Loucy (cell line): ENCODE measurements at regions not wholly inside any gene's neighbourhood (a gene's known extent, or its start where the extent isn't known, plus 50 kb on each side); places are given as distances from the start of the nearest gene placed in this dataset.

Experiments used
- H2AFZ ChIP-seq: fragments of 200-600 bp; sonication (generic); 2 replicates; pipeline ENCODE4 v1.6.0; 2016; ENCODE audit warnings: antibody characterized with exemption, mild to moderate bottlenecking, low read length, moderate library complexity
- H3F3A ChIP-seq: fragments of 200-600 bp; 2 replicates; pipeline ENCODE4 v1.6.0; 2016; ENCODE audit warnings: antibody characterized with exemption, low read depth, mild to moderate bottlenecking
- H3K27me3 ChIP-seq: fragments of 200-600 bp; sonication (generic); 2 replicates; pipeline ENCODE4 v1.6.1; 2014; ENCODE audit warnings: low read length, mild to moderate bottlenecking; ENCODE audit not compliant: insufficient read depth, poor library complexity, severe bottlenecking
- H3K36me3 ChIP-seq: fragments of 200-600 bp; sonication (generic); 2 replicates; pipeline ENCODE4 v1.6.1; 2016; ENCODE audit warnings: low read length; ENCODE audit not compliant: insufficient read depth
- H3K4me1 ChIP-seq: fragments of 200-600 bp; sonication (generic); 2 replicates; pipeline ENCODE4 v1.5.1; 2014; ENCODE audit warnings: low read length, mild to moderate bottlenecking; ENCODE audit not compliant: insufficient read depth, poor library complexity, severe bottlenecking
- H3K4me2 ChIP-seq: fragments of 200-600 bp; sonication (generic); 2 replicates; pipeline ENCODE4 v1.6.0; 2014; ENCODE audit warnings: antibody characterized with exemption, low read length, low read depth, mild to moderate bottlenecking; ENCODE audit not compliant: poor library complexity, severe bottlenecking
- H3K4me3 ChIP-seq: fragments of 200-600 bp; sonication (generic); 2 replicates; pipeline ENCODE4 v1.5.1; 2014; ENCODE audit warnings: low read length, mild to moderate bottlenecking, mixed read lengths; ENCODE audit not compliant: poor library complexity, severe bottlenecking
- H3K79me2 ChIP-seq: fragments of 200-600 bp; sonication (generic); 2 replicates; pipeline ENCODE4 v1.6.1; 2014; ENCODE audit warnings: low read length; ENCODE audit not compliant: insufficient read depth
- H3K9ac ChIP-seq: fragments of 200-600 bp; sonication (generic); 2 replicates; pipeline ENCODE4 v1.6.0; 2014; ENCODE audit warnings: mild to moderate bottlenecking, low read depth, low read length, moderate library complexity; ENCODE audit not compliant: poor library complexity, severe bottlenecking
- H3K9me2 ChIP-seq: fragments of 200-600 bp; sonication (generic); replicated peaks from 2 replicates; pipeline ENCODE4 v1.6.1; 2016; ENCODE audit warnings: low read depth, low read length, mixed read lengths
- H3K9me3 ChIP-seq: fragments of 200-600 bp; sonication (generic); 2 replicates; pipeline ENCODE4 v1.6.1; 2014; ENCODE audit warnings: mild to moderate bottlenecking, antibody characterized with exemption, low read length, low read depth; ENCODE audit not compliant: insufficient read depth
- H4K20me1 ChIP-seq: fragments of 200-600 bp; sonication (generic); 2 replicates; pipeline ENCODE4 v1.6.0; 2014; ENCODE audit warnings: antibody characterized with exemption, low read length, mild to moderate bottlenecking; ENCODE audit not compliant: insufficient read depth, poor library complexity, severe bottlenecking
- CTCF ChIP-seq: fragments of 200-600 bp; sonication (generic); conservative IDR thresholded peaks from 2 replicates; pipeline ENCODE4 v1.5.1; 2014; ENCODE audit warnings: mild to moderate bottlenecking, antibody characterized with exemption, low read length
- EZH2phosphoT487 ChIP-seq: fragments of 200-600 bp; IDR thresholded peaks from 2 replicates; pipeline ENCODE4 v1.6.1; 2018; ENCODE audit warnings: antibody characterized with exemption, mild to moderate bottlenecking, moderate library complexity, borderline replicate concordance

- Histone ChIP-seq H3K9me3 (no peaks in the 10 kb centered on the region), H3K27me3 (no peaks in the 10 kb centered on the region), H3K9ac (no peak overlapping the region), H4K20me1 (no peaks in the 10 kb centered on the region), H2AFZ (no peak overlapping the region), H3K36me3 (no peaks in the 10 kb centered on the region), H3F3A (no peaks in the 10 kb centered on the region), H3K79me2 (no peaks in the 10 kb centered on the region), H3K4me1 (peaks cover 3% of the 10 kb centered on the region), H3K9me2 (no peaks in the 10 kb centered on the region), H3K4me2 (no peak overlapping the region), H3K4me3 (no peak overlapping the region)
- TF ChIP-seq EZH2phosphoT487 (no peak), CTCF (no peak)
Measured at GRCh38 chr15:29471306-29471705, 201.7 kb upstream of the NSMCE3 start.

- peaks cover 3% of the 10 kb centered on the region for H3K4me1 ChIP-seq
- no peak overlapping the region for H3K4me2 ChIP-seq
- no peak overlapping the region for H3K4me3 ChIP-seq
- H3F3A ChIP-seq = no peaks in the 10 kb centered on the region
- no peak overlapping the region for H3K9ac ChIP-seq
- no peak overlapping the region for H2AFZ ChIP-seq
- no peaks in the 10 kb centered on the region for H3K9me2 ChIP-seq
- no peaks in the 10 kb centered on the region for H3K79me2 ChIP-seq
- no peaks in the 10 kb centered on the region for H3K27me3 ChIP-seq
- H3K36me3 ChIP-seq = no peaks in the 10 kb centered on the region
- TF ChIP-seq CTCF = no peak
- no peak for TF ChIP-seq EZH2phosphoT487
- no peaks in the 10 kb centered on the region for H3K9me3 ChIP-seq
- no peaks in the 10 kb centered on the region for H4K20me1 ChIP-seq
Measured at GRCh38 chr15:29470794-29471193, 201.2 kb upstream of the NSMCE3 start.

- Histone ChIP-seq H3K4me3 (no peak overlapping the region), H3K9ac (no peak overlapping the region), H3K4me1 (peaks cover 3% of the 10 kb centered on the region), H4K20me1 (no peaks in the 10 kb centered on the region), H3K4me2 (no peak overlapping the region), H3K9me3 (no peaks in the 10 kb centered on the region), H2AFZ (no peak overlapping the region), H3K79me2 (no peaks in the 10 kb centered on the region), H3K9me2 (no peaks in the 10 kb centered on the region), H3K27me3 (no peaks in the 10 kb centered on the region), H3F3A (no peaks in the 10 kb centered on the region), H3K36me3 (no peaks in the 10 kb centered on the region)
- no peak for TF ChIP-seq EZH2phosphoT487
- TF ChIP-seq CTCF = no peak
Measured at GRCh38 chr15:29470311-29470710, 200.7 kb upstream of the NSMCE3 start.
